ENCODE measurements at regions not wholly inside any gene's neighbourhood (a gene's known extent, or its start where the extent isn't known, plus 50 kb on each side); places are given as distances from the start of the nearest gene placed in this dataset.
"Not testable (repeated sequence)": the region's sequence is repeated elsewhere in the genome, so short reads cannot be mapped to it uniquely, and the experiment has no call there.

DNA sequence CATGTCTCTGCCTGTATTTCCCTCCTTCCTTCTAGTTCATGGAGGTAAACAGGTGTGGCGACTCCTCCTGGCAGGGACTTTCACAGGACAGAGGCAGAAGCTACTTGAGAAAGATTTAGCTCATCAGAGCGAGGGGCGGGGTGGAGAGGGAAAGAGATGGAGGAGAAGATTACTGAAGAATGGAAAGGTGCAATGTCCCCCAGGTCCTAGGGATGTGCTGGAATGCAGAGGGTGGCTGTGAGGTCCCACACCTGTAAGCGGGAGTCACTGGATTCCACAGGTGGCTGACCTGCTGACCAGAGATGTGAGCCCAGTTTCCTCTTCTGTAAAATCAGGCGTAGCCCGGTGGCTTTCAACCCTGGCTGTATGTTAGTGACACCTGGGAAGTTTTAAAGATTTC, 199.2 kb upstream of the SULF2 start:
- H3K4me3 ChIP-seq (ENCODE audit: low read depth, low read length) = no peak overlapping the region
- TF ChIP-seq CTCF (IDR thresholded peaks at IDR 0.05; ENCODE audit: insufficient read depth, low read length, poor library complexity, severe bottlenecking) = no peak
- no peak for DNase-seq (ENCODE audit: low read depth)
- no peaks in the 10 kb centered on the region for H3K36me3 ChIP-seq (ENCODE audit: control insufficient read depth, insufficient read depth, low read length)
- H3K27me3 ChIP-seq (ENCODE audit: control insufficient read depth, insufficient read depth, low read length) = no peaks in the 10 kb centered on the region

DNA sequence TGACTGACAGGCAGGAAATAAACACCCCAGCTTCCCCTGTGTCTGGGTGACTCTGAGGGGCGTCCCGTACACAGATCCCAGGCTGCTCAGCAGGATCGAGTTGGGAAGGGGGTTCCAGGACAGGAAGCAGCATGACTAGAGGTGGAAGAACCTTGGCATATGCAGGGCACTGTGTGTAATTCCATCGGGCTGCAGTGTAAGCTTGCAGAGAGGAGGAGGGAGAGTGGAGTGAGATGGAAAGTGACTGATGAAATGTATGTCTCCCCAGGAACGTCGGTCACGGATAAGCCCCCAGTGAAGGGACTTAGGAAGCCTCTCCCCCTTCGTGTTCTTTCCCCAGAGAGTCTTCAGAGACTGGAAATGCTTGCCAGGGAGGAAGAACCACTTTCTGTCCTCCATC, 198.4 kb upstream of the SULF2 start:
- not testable (repeated sequence) for H3K36me3 ChIP-seq (ENCODE audit: control insufficient read depth, insufficient read depth, low read length); H3K27me3 ChIP-seq (ENCODE audit: control insufficient read depth, insufficient read depth, low read length); H3K4me3 ChIP-seq (ENCODE audit: low read depth, low read length); DNase-seq (ENCODE audit: low read depth)

DNA sequence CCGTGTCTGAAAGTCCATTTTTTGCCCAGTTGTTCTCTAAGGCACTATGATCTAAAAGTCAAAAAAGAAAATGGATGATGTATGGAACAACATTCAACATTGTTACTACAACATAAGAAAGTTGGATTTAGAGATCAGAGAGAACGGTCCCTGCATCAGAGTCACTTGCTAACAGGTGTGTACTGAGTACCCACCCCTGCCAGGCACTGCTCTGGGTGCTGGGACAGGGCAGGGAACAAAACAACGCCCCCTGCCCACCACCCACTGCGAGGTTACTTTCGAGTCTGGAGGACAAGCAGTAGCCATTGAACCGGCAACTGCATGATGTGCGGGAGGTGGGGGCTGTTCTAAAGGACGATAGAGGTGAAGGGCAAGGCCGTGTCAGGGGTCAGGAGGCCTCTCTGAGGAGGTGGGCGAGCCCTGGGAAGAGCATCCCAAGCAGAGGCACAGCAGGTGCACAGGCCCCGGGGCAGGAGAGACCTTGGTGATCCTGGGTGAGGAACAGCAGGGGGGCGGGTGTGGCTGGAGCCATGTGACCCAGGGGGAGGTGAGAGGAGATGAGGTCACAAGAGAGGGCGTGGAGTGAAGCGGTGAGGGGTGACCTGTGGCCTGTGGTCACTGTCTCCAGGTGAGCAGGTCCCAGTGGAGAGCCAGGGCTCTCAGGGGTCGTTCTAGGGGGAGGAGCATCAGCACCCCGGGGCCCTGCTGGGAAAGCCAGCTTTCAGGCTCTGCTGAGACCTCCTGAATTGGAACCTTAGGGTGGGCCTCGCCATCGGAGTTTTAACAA, 197.5 kb upstream of the SULF2 start:
- Histone ChIP-seq H3K36me3 (ENCODE audit: control insufficient read depth, insufficient read depth, low read length) (no peaks in the 10 kb centered on the region), H3K4me3 (ENCODE audit: low read depth, low read length) (no peak overlapping the region), H3K27me3 (ENCODE audit: control insufficient read depth, insufficient read depth, low read length) (no peaks in the 10 kb centered on the region)
- TF ChIP-seq CTCF (IDR thresholded peaks at IDR 0.05; ENCODE audit: insufficient read depth, low read length, poor library complexity, severe bottlenecking) = no peak
- no peak for DNase-seq (ENCODE audit: low read depth)

GRCh38 chr20:47981222-47981621, 195.9 kb upstream of the SULF2 start:
- Histone ChIP-seq H3K27me3 (ENCODE audit: control insufficient read depth, insufficient read depth, low read length) (no peaks in the 10 kb centered on the region), H3K36me3 (ENCODE audit: control insufficient read depth, insufficient read depth, low read length) (no peaks in the 10 kb centered on the region), H3K4me3 (ENCODE audit: low read depth, low read length) (no peak overlapping the region)
- TF ChIP-seq CTCF (IDR thresholded peaks at IDR 0.05; ENCODE audit: insufficient read depth, low read length, poor library complexity, severe bottlenecking) = no peak
- DNase-seq (ENCODE audit: low read depth) = no peak

- Histone ChIP-seq H3K27me3 (ENCODE audit: control insufficient read depth, insufficient read depth, low read length) (no peaks in the 10 kb centered on the region), H3K4me3 (ENCODE audit: low read depth, low read length) (no peak overlapping the region), H3K36me3 (ENCODE audit: control insufficient read depth, insufficient read depth, low read length) (no peaks in the 10 kb centered on the region)
- DNase-seq (ENCODE audit: low read depth) = no peak
- no peak for TF ChIP-seq CTCF (IDR thresholded peaks at IDR 0.05; ENCODE audit: insufficient read depth, low read length, poor library complexity, severe bottlenecking)
Measured at GRCh38 chr20:47980336-47981177, 195.3 kb upstream of the SULF2 start.

DNA sequence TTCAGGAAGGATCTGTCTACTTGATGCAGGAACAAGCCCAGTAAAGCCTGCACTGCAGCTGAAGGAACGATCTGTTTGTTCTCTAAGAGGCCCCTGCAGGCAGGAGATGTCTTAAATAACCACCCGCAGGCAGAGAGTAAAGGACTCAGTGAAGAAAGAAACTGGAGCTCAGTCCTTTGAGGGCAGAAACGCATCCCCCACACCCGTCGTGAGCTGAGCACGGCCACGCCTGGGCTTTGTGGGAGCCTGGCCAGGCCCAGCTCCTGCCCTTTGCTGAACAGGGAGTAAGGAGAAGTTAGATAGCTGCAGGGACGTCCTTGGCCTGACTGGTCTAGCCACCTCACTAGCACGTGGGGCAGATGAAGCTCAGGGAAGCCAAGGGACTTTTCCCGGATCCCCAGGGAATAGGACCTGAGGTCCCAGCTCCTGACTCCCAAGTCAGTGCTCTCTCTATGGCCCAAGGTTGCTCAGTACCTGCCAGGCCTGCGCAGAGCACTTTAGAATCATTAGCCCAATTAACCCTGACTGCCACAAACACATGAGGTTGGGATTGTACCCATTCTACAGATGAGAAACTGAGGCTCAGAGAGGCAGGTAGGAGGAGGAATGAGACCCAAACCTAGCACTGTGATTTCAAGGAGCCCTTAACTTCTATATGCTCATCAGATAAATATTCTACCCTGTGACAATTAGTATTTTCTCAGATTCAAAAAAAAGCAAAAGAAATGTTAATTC, 194.2 kb upstream of the SULF2 start:
- H3K27me3 ChIP-seq (ENCODE audit: control insufficient read depth, insufficient read depth, low read length); H3K36me3 ChIP-seq (ENCODE audit: control insufficient read depth, insufficient read depth, low read length); H3K4me3 ChIP-seq (ENCODE audit: low read depth, low read length); DNase-seq (ENCODE audit: low read depth): not testable (repeated sequence)

GRCh38 chr20:47978428-47979120, 193.3 kb upstream of the SULF2 start:
- not testable (repeated sequence) for H3K36me3 ChIP-seq (ENCODE audit: control insufficient read depth, insufficient read depth, low read length); H3K27me3 ChIP-seq (ENCODE audit: control insufficient read depth, insufficient read depth, low read length); DNase-seq (ENCODE audit: low read depth); H3K4me3 ChIP-seq (ENCODE audit: low read depth, low read length)

DNA sequence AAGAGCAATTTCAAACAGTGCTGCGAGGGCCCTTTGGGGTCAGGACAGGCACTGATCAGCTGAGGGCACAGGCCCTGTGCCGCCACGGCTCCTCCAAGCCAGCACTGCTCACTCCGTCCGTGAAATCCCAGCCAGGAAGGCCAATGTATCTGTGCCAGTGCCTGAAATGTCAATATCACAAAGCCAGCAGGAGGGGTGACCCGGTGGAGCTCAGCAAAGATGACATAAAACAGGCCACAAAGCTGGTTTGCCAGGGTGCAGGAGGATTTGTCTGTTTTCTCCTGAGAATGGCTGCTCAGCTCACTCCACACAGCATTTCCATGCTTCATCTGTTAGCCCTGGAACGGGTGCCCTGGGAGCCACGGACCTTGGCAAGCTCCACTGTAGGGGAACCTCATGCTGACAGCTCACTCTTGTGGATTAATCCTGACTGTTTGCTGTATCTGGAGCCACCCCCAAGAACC, 192.5 kb upstream of the SULF2 start:
- not testable (repeated sequence) for DNase-seq (ENCODE audit: low read depth); H3K36me3 ChIP-seq (ENCODE audit: control insufficient read depth, insufficient read depth, low read length); H3K4me3 ChIP-seq (ENCODE audit: low read depth, low read length); H3K27me3 ChIP-seq (ENCODE audit: control insufficient read depth, insufficient read depth, low read length)

DNA sequence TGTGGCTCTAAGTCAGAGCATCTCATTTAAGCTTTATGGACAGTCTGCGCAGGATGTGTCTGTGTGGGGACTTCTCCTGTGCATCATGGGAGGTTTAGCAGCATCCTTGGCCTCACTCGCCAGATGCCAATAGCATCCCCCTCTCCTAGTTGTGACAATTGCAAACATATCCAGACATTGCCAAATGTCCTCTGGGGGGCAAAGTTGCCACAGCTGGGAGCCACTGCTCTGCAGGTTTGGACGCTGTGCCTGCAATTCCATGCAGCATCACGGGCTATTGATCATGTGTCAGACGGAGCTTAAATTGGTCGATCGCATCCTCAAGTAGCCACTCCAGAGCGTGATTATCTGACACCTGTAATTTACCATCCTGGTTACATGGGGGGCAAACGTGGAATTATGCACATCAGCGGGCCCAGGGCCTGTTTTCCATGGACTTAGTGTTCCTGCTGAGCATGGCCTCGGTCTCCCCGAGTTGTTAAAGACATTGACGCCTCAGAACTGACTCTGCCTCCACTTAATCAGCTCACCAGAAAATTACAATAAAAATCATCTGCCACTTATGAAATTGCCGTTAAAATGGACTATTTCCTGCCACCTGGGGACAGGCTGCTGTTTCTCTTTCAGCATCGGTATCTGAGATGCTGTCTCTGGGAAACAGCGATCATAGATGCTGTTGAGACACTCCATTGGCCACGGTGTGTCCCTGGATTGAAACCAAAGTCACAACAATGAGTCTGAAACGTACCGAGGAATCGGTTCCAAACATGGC, 191.9 kb upstream of the SULF2 start:
- not testable (repeated sequence) for H3K27me3 ChIP-seq (ENCODE audit: control insufficient read depth, insufficient read depth, low read length); H3K36me3 ChIP-seq (ENCODE audit: control insufficient read depth, insufficient read depth, low read length); DNase-seq (ENCODE audit: low read depth); H3K4me3 ChIP-seq (ENCODE audit: low read depth, low read length)
